GM23338 (cell line): ENCODE measurements at regions not wholly inside any gene's neighbourhood (a gene's known extent, or its start where the extent isn't known, plus 50 kb on each side); places are given as distances from the start of the nearest gene placed in this dataset.

ENCODE experiments used
- ATAC-seq: fragments of 200-7000 bp; cut with Tn5 transposase; 3 replicates; pipeline ENCODE4 v1.9.1; 2020
- DNase-seq: peaks from one replicate; pipeline ENCODE4 v3.0.0-alpha.2; 2015; ENCODE audit warnings: low spot score
- H2AFZ ChIP-seq: fragments of 200-600 bp; sonication (generic); 2 replicates; pipeline ENCODE4 v1.8.0; 2016; ENCODE audit warnings: antibody characterized with exemption, mild to moderate bottlenecking, moderate library complexity
- H3F3A ChIP-seq: fragments of 200-600 bp; sonication (generic); replicated peaks from 2 replicates; pipeline ENCODE4 v1.8.0; 2017; ENCODE audit warnings: antibody characterized with exemption, mixed run types, low read depth
- H3K27ac ChIP-seq: fragments of 200-600 bp; sonication (generic); 2 replicates; pipeline ENCODE4 v1.6.1; 2016; ENCODE audit warnings: low read depth
- H3K27me3 ChIP-seq: fragments of 200-600 bp; sonication (generic); 2 replicates; pipeline ENCODE4 v1.8.0; 2016; ENCODE audit warnings: mild to moderate bottlenecking, mixed run types, moderate library complexity; ENCODE audit not compliant: insufficient read depth
- H3K36me3 ChIP-seq: fragments of 200-600 bp; sonication (generic); 2 replicates; pipeline ENCODE4 v1.8.0; 2016; ENCODE audit warnings: mild to moderate bottlenecking; ENCODE audit not compliant: insufficient read depth
- H3K4me1 ChIP-seq: fragments of 200-600 bp; sonication (generic); 2 replicates; pipeline ENCODE4 v1.8.0; 2016; ENCODE audit warnings: mild to moderate bottlenecking, moderate library complexity; ENCODE audit not compliant: insufficient read depth
- H3K4me2 ChIP-seq: fragments of 200-600 bp; sonication (generic); 2 replicates; pipeline ENCODE4 v1.7.1; 2017; ENCODE audit warnings: mixed run types
- H3K4me3 ChIP-seq: fragments of 200-600 bp; sonication (generic); 2 replicates; pipeline ENCODE4 v1.6.1; 2016; ENCODE audit warnings: mixed run types
- H3K79me2 ChIP-seq: fragments of 200-600 bp; sonication (generic); replicated peaks from 2 replicates; pipeline ENCODE4 v1.8.0; 2017; ENCODE audit warnings: mild to moderate bottlenecking; ENCODE audit not compliant: insufficient read depth
- H3K9me2 ChIP-seq: fragments of 200-600 bp; sonication (generic); 2 replicates; pipeline ENCODE4 v1.8.0; 2017; ENCODE audit not compliant: insufficient read depth
- H4K20me1 ChIP-seq: fragments of 200-600 bp; sonication (generic); replicated peaks from 2 replicates; pipeline ENCODE4 v1.8.0; 2017; ENCODE audit warnings: mild to moderate bottlenecking; ENCODE audit not compliant: insufficient read depth
- H3K27ac Mint-ChIP-seq: 2 replicates; pipeline ENCODE4 v1.8.0; 2020; ENCODE audit warnings: inconsistent platforms, mild to moderate bottlenecking, moderate library complexity, mixed read lengths
- H3K27me3 Mint-ChIP-seq: 3 replicates; pipeline ENCODE4 v1.8.0; 2022; ENCODE audit warnings: low read depth, mild to moderate bottlenecking, moderate library complexity, mixed read lengths, inconsistent platforms; ENCODE audit not compliant: insufficient read depth, poor library complexity
- H3K36me3 Mint-ChIP-seq: 3 replicates; pipeline ENCODE4 v1.8.0; 2021; ENCODE audit warnings: low read depth, mild to moderate bottlenecking, inconsistent platforms, moderate library complexity, mixed read lengths
- H3K4me1 Mint-ChIP-seq: 3 replicates; pipeline ENCODE4 v1.8.0; 2020; ENCODE audit warnings: mild to moderate bottlenecking, inconsistent platforms, mixed read lengths
- H3K4me3 Mint-ChIP-seq: 3 replicates; pipeline ENCODE4 v1.8.0; 2021; ENCODE audit warnings: moderate library complexity, mild to moderate bottlenecking, inconsistent platforms, mixed read lengths
- H3K9me3 Mint-ChIP-seq: 3 replicates; pipeline ENCODE4 v1.8.0; 2020; ENCODE audit warnings: moderate library complexity, mild to moderate bottlenecking, inconsistent platforms, mixed read lengths
- ETS1 ChIP-seq: IDR thresholded peaks from 2 replicates; pipeline ENCODE4 v1.6.1; 2016; ENCODE audit warnings: antibody characterized with exemption
- EZH2 ChIP-seq: fragments of 200-600 bp; sonication (generic); IDR thresholded peaks from one replicate; pipeline ENCODE4 v1.8.0; 2017; ENCODE audit warnings: antibody characterized with exemption, mild to moderate bottlenecking, low read depth; ENCODE audit not compliant: unreplicated experiment
- EZH2phosphoT487 ChIP-seq: fragments of 200-600 bp; sonication (generic); IDR thresholded peaks from one replicate; pipeline ENCODE4 v1.8.1; 2018; ENCODE audit warnings: antibody characterized with exemption; ENCODE audit not compliant: unreplicated experiment
- JUNB ChIP-seq: IDR thresholded peaks from one replicate; pipeline ENCODE4 v1.6.1; 2016; ENCODE audit warnings: antibody characterized with exemption; ENCODE audit not compliant: unreplicated experiment
- NANOG ChIP-seq: IDR thresholded peaks from 2 replicates; pipeline ENCODE4 v1.6.1; 2016; ENCODE audit warnings: antibody characterized with exemption, borderline replicate concordance
- POLR2AphosphoS5 ChIP-seq: IDR thresholded peaks from 2 replicates; pipeline ENCODE4 v1.6.1; 2016; ENCODE audit warnings: antibody characterized with exemption, low read depth
- REST ChIP-seq: IDR thresholded peaks from one replicate; pipeline ENCODE4 v1.6.1; 2018; ENCODE audit warnings: antibody characterized with exemption; ENCODE audit not compliant: unreplicated experiment
- STAT1 ChIP-seq: IDR thresholded peaks from one replicate; pipeline ENCODE4 v1.6.1; 2016; ENCODE audit warnings: antibody characterized with exemption; ENCODE audit not compliant: unreplicated experiment
- ZNF114 ChIP-seq: fragments of 250-450 bp; sonication (Bioruptor Pico); IDR thresholded peaks from 2 replicates; pipeline ENCODE4 v1.5.0; 2020; ENCODE audit warnings: mild to moderate bottlenecking, moderate library complexity
- ZNF331 ChIP-seq: fragments of 250-450 bp; sonication (Bioruptor Pico); IDR thresholded peaks from 2 replicates; pipeline ENCODE4 v1.5.0; 2020; ENCODE audit warnings: low read depth, mild to moderate bottlenecking, moderate library complexity
- ZNF462 ChIP-seq: fragments of 250-450 bp; sonication (Bioruptor Pico); IDR thresholded peaks from 2 replicates; pipeline ENCODE4 v1.5.0; 2020; ENCODE audit warnings: mild to moderate bottlenecking, moderate library complexity

- no peak for TF ChIP-seq ZNF462 (CRISPR knock-in tag)
Observed at GRCh38 chr19:29265436-29265835, 52.5 kb upstream of the UQCRFS1 start (continued).

- TF ChIP-seq ZNF331 (CRISPR knock-in tag) (no peak), ZNF114 (CRISPR knock-in tag) (no peak), STAT1 (no peak)
- Mint-ChIP-seq H3K4me3 (no peak overlapping the region), H3K9me3 (0 out of 3 replicates have a peak, but pooled peaks cover 1% of the 10 kb centered on the region), H3K36me3 (no peaks in the 10 kb centered on the region), H3K27ac (no peak overlapping the region), H3K4me1 (peaks cover 26% of the 10 kb centered on the region), H3K27me3 (peaks cover 12% of the 10 kb centered on the region)
- Histone ChIP-seq H3K36me3 (no peaks in the 10 kb centered on the region), H2AFZ (no peak overlapping the region), H3K4me3 (no peak overlapping the region), H3F3A (no peaks in the 10 kb centered on the region), H3K4me1 (peaks cover 6% of the 10 kb centered on the region; the same call in 1 of the 2 replicates), H3K79me2 (no peaks in the 10 kb centered on the region), H3K27ac (no peak overlapping the region), H3K4me2 (no peak overlapping the region), H3K9me2 (no peaks in the 10 kb centered on the region), H3K27me3 (no peaks in the 10 kb centered on the region), H4K20me1 (no peaks in the 10 kb centered on the region)
- ATAC-seq = no peak
- no peak for DNase-seq
Observed at GRCh38 chr19:29266001-29266400, 53.0 kb upstream of the UQCRFS1 start.

- Mint-ChIP-seq H3K4me3 (no peak overlapping the region), H3K9me3 (0 out of 3 replicates have a peak, but pooled peaks cover 5% of the 10 kb centered on the region), H3K4me1 (peaks cover 26% of the 10 kb centered on the region), H3K36me3 (no peaks in the 10 kb centered on the region), H3K27ac (no peak overlapping the region), H3K27me3 (peaks cover 12% of the 10 kb centered on the region)
- Histone ChIP-seq H3K79me2 (no peaks in the 10 kb centered on the region), H3K4me2 (no peak overlapping the region), H2AFZ (no peak overlapping the region), H4K20me1 (no peaks in the 10 kb centered on the region), H3F3A (no peaks in the 10 kb centered on the region), H3K27ac (no peak overlapping the region), H3K4me1 (peaks cover 6% of the 10 kb centered on the region; the same call in 1 of the 2 replicates), H3K9me2 (no peaks in the 10 kb centered on the region), H3K27me3 (no peaks in the 10 kb centered on the region), H3K4me3 (no peak overlapping the region), H3K36me3 (no peaks in the 10 kb centered on the region)
- ATAC-seq = no peak
- no peak for DNase-seq
- no peak for TF ChIP-seq JUNB
- TF ChIP-seq NANOG = no peak
- TF ChIP-seq ETS1 = no peak
- TF ChIP-seq REST = no peak
- TF ChIP-seq POLR2AphosphoS5 = no peak
- TF ChIP-seq EZH2phosphoT487 = no peak
- TF ChIP-seq EZH2 = no peak
Observed at GRCh38 chr19:29266603-29267002, 53.7 kb upstream of the UQCRFS1 start.
